Stimulated activated CD4-positive, alpha-beta T cell treated with anti-CD3 and anti-CD28 coated beads, Interleukin-12 subunit alpha, Interleukin-12 subunit beta, amount 100 ng/mL, for 4 hours (primary cell): ENCODE measurements at regions not wholly inside any gene's neighbourhood (a gene's known extent, or its start where the extent isn't known, plus 50 kb on each side); places are given as distances from the start of the nearest gene placed in this dataset.
"Not testable (repeated sequence)": the region's sequence is repeated elsewhere in the genome, so short reads cannot be mapped to it uniquely, and the experiment has no call there.

Experiments
- DNase-seq: peaks from one replicate; pipeline ENCODE4 v3.0.0-alpha.2; 2020

- no peak for DNase-seq
Observed at GRCh38 chr5:168131519-168131918, 159.9 kb upstream of the WWC1 start.

GRCh38 chr5:168132241-168132641 is 159.2 kb upstream of the WWC1 start:
- DNase-seq = no peak

GRCh38 chr5:168135897-168136296 is 155.5 kb upstream of the WWC1 start:
- DNase-seq = no peak

- no peak for DNase-seq
Observed at GRCh38 chr5:168136340-168136739, 155.1 kb upstream of the WWC1 start.

GRCh38 chr5:168137265-168137664 is 154.2 kb upstream of the WWC1 start:
- no peak for DNase-seq

- no peak for DNase-seq
Observed at GRCh38 chr5:168140241-168140640, 151.2 kb upstream of the WWC1 start.

GRCh38 chr5:168142402-168142801 is 149.0 kb upstream of the WWC1 start:
- no peak for DNase-seq

- DNase-seq = not testable (repeated sequence)
Observed at GRCh38 chr5:168143521-168143920, 147.9 kb upstream of the WWC1 start.

GRCh38 chr5:168147106-168147505 is 144.3 kb upstream of the WWC1 start:
- no peak for DNase-seq

- no peak for DNase-seq
Observed at GRCh38 chr5:168147568-168148360, 143.7 kb upstream of the WWC1 start.

- no peak for DNase-seq
Observed at GRCh38 chr5:168151041-168151440, 140.4 kb upstream of the WWC1 start.

- no peak for DNase-seq
Observed at GRCh38 chr5:168152660-168153059, 138.8 kb upstream of the WWC1 start.

- DNase-seq = no peak
Observed at GRCh38 chr5:168153263-168153875, 138.1 kb upstream of the WWC1 start.

- DNase-seq = no peak
Observed at GRCh38 chr5:168153876-168154270, 137.6 kb upstream of the WWC1 start.

GRCh38 chr5:168155585-168155984 is 135.9 kb upstream of the WWC1 start:
- no peak for DNase-seq

GRCh38 chr5:168156170-168156569 is 135.3 kb upstream of the WWC1 start:
- no peak for DNase-seq

GRCh38 chr5:168157141-168157540 is 134.3 kb upstream of the WWC1 start:
- no peak for DNase-seq

GRCh38 chr5:168159425-168159824 is 132.0 kb upstream of the WWC1 start:
- no peak for DNase-seq

GRCh38 chr5:168162464-168162863 is 129.0 kb upstream of the WWC1 start:
- DNase-seq = no peak

GRCh38 chr5:168163966-168164365 is 127.5 kb upstream of the WWC1 start:
- DNase-seq = no peak

- no peak for DNase-seq
Observed at GRCh38 chr5:168165221-168165914, 126.1 kb upstream of the WWC1 start.

GRCh38 chr5:168165977-168166376 is 125.5 kb upstream of the WWC1 start:
- DNase-seq = no peak

GRCh38 chr5:168167338-168167737 is 124.1 kb upstream of the WWC1 start:
- DNase-seq = no peak
